Endometrium (tissue), 2 donors: ENCODE measurements at regions not wholly inside any gene's neighbourhood (a gene's known extent, or its start where the extent isn't known, plus 50 kb on each side); places are given as distances from the start of the nearest gene placed in this dataset.

Source experiments
- FAIRE-seq: peaks from 2 replicates; lab custom pipeline; 2012; peaks lifted over from hg19 to GRCh38; lab: Jason Lieb, UNC
- donor health status: control.
- donor health status: control.

DNA sequence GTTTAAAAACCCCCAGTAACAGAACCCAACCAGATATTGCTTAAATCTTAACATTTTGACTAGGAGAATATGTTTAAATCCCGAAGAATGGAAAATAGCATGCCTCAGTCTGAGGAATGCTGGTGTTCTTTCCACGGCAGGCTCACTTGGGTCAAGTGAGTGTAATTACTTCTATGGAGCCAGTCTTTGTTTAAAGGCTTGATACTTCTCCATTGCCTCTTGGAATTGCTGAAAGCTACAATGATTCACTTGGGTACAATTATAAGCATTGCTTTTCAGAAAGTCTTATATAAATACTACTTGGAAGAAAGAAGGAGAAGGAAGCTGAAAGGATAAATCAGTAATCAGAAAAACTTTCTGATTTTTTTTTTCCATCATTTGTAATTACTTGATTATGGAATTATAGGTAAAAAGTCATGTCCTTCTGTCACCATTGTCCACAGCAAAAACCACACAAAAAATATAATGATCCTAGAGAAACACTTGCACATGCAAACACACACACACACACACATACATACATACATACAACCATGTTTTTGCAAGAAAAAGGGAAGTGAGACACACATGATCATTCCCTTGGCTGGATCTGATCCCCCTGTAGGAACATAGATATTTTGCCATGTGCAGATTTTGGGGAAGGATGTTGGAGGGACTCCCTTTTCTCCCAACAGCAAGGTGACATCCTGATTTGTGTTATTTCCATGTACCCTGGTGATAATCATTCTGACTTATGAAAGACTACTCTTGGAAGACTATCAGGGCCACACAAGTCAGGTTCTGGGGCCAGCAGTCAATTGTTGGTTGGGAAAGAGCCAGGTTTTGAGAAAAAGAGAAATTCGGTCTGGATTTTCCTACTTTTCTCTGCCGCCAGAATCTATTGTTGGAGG is 396.0 kb upstream of the BTBD3 start:
- FAIRE-seq, result no peak

DNA sequence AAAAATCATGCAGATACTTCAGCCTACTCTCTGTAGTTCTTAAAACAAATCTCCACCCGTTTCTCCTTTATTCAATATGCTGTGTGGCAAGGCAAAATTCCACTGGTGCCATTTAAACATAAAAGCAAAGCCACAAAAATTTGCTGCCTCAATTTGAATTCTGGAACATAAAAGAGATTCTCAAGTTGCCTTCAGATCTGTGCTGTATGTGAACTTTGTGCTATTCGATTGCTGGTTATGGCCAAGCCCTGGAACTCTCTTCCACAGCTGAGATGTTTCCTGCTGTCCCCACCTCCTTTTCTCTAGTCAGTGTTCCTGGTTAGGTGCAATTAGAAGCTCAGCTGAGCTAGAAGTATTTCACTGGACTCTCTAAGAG is 395.3 kb upstream of the BTBD3 start:
- no peak for FAIRE-seq

DNA sequence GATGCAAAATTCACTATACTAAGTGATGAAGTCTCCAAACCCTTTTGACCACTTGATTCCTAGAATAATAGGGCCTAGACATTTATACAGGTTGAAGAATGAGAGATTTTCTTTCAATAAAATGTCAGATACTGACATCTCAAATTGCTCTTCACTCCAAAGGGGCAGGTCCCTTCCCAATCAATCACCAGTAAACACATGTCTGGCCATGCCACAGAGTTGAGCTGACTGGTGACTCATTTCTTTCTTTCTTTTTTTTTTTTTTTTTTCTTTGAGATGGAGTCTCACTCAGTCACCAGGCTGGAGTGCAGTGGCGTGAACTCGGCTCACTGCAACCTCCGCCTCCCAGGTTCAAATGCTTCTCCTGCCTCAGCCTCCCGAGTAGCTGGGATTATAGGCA is 388.6 kb upstream of the BTBD3 start:
- no peak for FAIRE-seq

DNA sequence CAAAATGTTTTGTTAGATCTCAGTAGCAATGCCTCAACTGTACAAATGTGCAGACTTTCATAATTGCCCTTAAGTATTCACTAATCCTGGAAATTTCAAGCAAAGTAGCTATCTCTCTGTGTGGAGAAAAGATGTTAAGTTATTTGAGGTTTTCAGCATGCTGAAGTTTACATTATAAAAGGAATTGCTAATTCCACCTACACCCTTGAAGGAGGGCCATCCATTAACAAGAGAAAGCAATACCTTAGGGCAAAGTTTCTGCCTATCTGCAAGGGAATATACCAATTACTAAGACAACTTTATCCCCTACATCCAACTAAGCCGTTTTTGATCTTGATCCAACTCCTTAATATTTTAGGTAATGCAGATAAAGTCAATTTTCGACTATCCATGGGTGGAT is 380.7 kb upstream of the BTBD3 start:
- FAIRE-seq, result no peak

DNA sequence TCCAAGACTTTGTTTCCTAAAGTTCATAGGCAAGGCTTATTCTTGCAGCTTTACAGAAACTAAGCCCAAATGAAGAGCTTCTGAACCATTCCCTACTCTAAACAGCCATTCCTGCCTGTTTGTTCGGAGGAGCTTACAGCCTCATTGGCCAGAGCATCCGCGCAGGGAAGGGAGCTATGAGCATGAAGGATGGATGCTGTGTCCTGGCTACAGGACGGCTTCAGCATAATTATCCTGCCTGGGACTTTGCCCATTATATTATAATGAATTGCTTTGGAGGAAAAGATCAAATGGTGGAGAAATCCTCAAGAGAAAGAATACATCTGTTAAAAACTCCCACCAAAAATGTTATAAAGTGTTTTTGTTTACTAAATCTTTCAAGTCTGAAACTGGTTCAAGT is 378.2 kb upstream of the BTBD3 start:
- peak; percentile 61 for FAIRE-seq

DNA sequence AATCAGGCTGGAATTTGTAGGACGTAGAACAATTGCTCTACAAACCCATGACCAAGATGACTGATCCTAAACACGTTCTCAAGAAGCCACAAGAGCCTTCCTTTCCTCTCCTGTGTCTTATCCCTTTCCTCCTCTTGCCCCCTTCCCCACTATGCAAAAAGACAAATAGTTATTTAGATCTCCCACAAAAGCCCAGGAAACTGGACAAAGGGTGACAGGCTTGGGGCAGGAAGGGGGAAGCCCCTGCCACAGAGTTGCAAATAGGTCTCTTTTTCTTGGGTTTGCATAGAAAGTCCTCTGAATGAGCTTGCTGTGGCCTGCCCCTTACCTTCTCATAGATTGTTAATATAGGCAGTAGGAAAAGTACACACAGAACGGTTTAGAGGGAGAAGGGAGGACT is 377.1 kb upstream of the BTBD3 start:
- FAIRE-seq, result no peak

DNA sequence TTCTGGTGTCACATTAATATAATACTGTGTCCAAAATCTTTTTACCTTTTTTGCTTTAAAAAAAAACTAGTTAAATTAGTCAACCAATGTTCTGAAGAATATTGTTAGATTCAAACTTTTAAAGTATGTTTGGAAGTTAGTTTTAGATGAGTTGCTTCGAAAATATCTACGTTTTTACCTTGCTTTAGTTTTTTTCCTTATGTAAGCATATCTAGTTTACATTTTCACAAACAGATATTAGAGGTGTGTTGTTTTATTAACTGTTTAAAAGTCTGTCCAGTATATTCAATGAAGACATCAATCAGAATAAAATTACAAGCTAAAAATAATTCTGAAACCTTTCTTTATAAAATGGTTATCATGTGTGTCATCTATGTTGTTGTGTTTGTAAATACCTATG is 375.0 kb upstream of the BTBD3 start:
- no peak for FAIRE-seq

DNA sequence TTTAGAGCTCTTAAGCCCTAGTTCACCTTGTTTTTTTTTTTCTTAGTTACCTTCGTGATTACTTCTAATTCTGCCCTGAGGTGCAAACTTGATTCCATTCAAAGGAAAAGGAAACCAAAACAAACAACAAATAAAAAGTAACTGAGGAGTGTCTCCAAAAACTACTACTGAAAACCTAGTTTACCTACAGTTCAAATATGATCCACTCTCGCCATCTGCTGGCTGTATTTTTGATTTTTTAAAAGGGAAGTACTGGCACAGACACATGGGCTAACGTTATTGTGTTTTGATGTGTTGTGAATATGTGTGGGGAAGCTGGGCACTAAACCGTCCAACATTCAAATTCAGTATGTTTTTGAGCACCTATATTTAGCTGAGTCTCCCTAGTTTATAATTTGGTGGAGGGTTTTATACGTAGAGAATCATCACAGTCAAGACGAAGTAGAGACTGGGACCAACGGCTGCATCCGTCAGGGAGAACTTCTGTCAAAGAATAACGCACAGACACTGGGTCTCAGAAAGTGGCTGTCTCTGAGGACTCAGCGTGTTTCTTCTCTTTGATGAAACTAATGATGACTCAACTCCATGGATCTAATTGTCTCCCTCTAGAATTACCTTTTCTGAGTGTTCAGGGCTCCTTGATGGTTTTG is 373.5 kb upstream of the BTBD3 start:
- FAIRE-seq, result peak; percentile 96

DNA sequence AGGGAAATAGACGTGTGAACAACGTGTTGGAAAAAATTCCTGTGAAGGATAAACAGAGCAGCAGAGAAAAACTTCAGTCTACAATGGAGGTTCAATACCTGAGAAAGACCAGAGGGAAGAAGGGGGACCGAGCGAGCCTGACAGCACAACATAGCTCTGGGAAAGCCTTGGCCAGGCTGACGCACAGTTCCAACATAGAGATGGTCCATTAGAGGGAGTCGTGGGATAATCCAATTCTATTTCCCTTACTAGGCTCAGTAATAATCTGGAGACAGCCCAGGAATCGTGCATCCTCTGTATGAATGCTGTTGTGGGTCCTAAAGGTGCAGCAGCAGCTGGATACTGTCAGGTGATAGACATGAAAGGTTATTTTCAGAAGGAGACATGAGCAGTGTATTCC is 370.8 kb upstream of the BTBD3 start:
- no peak for FAIRE-seq

DNA sequence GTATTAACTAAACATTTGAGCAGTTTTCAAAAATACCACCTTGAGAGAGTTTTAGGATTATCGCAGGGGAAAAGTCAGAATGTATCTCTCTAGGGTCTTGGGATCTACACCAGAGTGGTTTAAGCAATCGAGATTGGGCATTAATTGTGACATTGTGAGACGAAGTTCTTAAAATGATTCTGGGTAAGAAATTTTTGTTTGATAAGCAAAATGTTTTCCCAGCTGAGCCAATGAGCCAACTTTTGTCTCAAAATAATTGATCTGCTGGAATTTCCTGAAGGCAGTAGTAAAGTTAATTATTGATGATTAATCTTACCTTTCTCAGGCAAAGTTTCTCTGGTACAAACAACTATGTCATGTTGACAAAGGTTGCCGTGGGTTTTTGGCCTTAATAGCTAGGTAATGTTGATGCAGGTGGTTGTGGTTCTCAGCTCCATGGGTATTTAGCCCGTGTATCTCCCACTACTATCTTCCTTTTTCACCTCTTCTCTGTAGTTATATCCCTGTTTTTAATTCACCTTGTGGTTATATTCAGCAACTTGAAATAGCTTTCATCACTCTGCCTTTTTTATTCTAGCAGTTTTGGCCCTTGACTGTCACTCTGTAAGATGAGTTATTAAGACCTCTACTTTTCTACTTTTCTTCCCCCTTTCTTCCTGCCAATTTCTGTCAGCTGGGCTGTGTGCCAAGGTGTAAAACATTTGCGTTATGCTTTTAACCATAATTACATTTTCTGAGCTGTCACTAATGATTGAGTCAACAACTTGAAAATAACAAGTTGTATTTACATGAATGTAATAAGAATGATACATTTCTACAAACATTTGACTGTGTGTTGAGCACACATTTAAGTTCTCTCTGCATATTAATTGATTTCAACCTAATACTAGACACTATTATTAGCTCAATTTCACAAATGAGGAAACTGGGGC is 368.3 kb upstream of the BTBD3 start:
- no peak for FAIRE-seq

DNA sequence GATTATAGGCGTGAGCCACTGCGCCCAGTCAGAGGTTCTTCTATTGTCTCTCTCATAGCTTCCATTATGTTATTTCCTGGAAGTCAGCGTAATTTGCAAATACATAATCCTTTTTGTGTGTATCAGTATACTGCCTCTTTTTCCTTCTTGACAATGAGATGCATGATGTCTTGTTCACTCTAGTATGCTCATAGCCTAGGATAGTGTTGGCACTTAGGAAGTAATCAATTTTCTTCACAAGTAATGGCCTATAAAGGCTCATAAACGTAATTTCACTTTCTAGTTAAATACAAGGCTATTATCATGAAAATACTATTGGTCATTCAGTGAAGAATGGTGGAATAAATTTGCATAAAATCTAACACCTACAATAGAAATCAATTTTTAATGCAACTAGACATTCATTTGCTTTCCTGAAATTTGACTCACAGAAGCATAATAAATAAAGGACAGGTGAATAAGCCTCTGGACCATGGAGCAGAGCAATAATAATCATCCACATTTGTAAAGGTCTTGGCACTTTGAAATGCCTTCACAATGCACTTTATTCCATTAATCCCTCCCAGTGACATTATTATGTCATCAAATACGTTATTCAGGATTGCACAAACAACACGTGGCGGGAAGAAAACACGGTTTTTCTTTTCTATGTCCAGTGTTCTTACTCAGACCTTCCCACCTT is 366.9 kb upstream of the BTBD3 start:
- no peak for FAIRE-seq

DNA sequence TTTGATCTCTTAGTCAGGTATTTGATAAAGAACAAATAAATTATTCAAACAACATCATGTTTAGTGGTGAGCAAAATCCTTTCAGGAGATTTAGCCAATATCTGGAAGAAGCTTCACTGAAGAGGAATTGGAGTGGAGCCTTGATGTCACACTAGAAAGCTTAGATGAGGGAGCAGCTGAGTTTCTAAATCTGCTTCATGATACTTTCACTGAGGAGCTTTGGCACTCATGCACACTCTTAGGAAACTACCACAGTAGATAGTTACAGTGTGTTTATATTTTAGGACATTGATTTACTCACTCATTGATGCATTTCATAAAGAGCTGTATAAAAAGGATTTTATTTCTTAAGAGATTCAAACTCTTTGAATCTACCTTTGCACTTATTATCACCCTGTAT is 366.2 kb upstream of the BTBD3 start:
- FAIRE-seq, result no peak

DNA sequence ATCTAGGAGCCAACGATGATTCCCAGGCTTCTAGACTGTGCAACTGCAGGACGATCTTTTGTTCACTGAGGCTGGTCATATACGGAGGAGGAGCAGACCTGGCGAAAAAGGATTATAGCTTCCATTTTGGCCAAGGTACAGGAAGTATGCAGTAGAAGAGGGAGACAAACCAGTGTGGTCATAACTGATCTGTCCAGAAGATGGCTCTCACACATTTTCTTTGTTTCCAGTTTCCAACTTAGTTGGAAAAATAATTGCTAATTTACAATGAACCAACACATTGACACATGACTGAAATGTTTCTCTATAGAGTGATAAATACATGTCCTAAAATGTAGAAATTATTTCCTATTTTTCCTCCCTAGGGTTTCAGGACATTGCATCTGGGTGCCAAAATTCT is 364.1 kb upstream of the BTBD3 start:
- peak; percentile 61 for FAIRE-seq

DNA sequence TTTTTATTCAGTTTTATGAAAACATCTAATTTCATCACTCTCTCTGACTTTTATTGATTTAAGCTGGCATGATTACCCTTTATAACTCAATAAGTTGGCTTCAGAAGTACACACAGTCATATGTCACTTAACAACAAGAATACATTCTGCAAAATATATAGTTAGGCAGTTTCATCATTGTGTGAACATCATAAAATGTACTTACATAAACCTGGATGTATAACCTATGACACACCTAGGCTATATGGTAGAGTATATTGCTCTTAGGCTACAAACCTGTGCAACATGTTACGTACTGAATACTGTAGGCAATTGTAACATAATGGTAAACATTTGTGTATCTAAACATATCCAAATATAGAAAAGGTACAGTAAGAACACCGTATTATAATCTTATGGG is 362.2 kb upstream of the BTBD3 start:
- FAIRE-seq, result no peak

DNA sequence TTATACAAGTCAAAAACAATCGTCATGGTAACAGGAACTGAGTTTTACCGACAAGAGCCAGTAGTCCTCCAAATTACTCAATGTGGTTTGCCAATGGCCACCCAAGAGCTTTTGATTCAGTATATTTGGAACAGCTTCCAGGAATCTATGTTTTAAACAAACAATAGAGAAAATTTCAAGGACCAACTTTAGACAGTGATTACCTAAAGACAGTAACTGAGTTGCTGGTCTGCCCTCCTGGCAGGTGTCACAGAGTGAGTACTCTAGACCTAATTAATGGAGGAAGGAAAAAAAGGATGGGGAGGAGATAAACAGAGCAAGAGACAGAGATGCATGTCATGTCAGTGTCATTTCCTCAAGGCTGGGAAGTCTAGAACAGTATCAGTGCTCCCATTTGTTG is 361.3 kb upstream of the BTBD3 start:
- FAIRE-seq, result no peak

DNA sequence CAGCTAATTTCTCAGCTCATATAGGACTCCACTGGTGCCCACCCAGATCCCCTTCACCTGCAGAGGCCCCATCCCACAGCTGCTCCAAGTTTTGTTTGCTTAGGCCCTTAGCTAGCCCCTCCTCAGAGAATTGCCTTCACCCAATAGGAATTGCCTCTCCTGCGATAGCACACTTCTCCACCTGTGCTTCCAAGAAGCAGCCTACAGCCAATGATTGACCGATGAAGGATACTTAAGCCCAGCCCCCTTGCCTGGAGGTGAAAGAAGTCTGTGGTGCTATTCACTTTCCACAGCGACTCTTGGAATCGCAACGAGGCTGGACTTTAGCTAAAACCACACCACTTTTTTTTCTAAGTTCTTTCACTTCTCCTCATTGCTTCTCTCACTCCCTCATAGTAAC is 353.2 kb upstream of the BTBD3 start:
- FAIRE-seq, result no peak

DNA sequence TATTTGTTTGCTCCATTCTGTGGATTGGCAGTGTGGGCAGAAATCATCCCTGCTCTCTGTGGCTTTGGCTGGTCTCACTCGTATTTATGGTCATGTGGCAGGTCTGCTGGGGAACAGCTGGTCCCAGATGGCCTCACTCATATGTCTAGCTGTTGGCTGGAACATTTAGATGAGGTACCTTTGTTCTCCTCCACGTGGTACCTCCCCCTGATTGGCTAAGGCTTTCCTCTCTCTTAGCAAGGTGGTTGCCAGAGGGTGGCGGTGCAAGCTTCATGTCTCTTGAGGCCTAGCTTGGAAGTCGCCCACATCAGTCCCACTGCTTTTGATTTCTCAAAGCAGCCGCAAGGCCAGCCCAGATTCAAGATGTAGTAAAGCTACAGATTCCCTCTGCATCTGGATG is 348.5 kb upstream of the BTBD3 start:
- no peak for FAIRE-seq

DNA sequence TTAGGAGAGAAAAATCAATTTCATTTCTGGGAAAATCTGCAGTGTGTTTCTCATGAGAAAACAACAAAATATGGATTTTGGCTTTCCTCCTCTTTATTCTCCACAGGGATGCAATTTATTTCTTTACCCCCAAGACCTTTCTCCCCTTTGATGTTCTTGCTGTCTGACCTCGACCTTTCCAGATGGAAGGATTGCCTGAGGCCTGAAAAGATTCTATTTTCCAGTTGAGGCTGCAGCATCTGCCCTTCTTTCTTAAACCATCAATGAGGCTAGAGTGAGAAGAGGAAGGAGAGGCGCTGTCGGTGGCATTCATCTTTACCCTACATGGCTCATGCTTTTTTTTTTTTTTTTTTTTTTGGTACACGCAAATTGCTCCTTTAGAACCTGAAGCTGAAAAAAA is 344.2 kb upstream of the BTBD3 start:
- no peak for FAIRE-seq

DNA sequence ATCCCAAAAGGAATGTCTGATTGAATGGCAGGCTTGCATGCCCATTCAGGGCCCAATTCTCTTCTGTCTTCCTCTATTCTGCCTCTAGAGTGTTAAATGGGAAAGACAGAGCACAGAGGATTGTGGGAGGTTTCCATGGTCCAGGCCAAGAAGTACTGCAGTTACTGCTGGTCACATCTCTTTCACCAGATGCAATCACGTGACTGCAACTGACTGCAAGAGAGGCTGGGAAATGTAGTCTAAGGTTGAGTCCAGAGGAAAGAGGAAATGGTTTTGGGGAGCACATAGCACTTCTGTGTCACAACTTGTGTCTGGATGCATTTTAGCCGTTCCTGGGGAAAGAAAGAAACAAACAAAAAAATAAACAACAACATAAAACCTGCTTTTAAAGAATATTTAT is 336.4 kb upstream of the BTBD3 start:
- FAIRE-seq, result no peak

DNA sequence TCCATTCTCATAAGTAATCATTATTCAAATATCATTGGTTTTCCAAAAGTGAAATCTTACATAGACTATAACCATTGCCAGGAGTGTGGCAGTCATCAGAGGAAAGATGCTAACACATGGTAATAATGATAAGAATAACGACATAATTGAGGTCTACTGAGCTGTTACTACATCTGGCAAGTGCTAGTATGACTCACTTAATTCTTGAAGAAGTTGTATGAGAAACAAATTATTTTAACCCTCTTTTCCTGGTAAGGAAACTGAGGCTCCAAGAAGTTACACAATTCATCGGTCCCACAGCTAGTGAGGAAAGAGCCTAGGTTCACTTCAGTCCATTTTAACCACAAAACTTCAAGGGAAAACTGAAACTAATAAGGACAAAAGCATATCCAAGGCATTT is 335.6 kb upstream of the BTBD3 start:
- no peak for FAIRE-seq

DNA sequence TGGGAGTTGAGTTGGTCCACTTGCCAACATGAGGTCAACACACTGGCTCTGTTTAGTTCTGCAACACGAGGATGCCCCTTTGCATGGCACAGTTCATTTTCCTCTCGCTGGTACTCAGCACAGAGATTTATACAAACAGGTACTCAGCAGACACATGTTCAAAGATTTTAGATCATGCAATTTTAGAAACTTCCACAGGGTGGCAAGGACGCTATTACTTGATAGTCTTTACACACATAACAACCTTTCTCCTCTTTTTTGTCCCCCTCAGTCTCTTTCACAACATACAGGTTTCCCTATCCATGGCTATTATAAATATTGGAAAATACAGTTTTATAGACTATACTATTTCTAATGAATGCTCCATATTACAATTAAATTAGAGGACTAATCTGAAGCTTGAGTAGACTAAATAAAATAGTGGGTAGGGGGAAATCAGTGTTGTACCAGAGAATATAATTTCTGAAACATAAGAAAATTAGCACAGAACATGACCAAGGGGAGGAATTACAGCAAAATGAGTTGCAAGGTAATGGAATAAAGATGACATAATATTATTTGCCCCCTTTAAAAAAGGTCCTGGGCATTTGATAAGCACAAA is 331.8 kb upstream of the BTBD3 start:
- peak; percentile 73 for FAIRE-seq

DNA sequence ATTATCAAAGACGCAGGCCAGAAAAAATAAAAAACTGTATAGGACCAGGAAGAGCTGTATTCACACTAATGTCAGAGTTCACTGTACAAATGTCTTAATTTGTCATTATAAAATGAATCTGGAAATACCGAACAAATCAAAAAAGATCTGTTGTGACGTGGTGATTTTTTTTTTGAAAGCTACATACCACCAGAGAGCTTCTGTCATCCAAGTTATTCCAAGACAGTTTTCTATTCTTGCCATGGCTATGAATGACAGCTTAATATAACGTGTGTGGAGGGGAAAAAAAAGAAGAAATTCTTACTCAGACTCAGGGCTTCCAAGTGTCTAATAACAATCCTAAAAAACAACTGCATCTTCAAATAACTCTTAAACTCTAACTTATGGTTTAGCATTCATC is 328.8 kb upstream of the BTBD3 start:
- no peak for FAIRE-seq
